Type B pancreatic cell (in vitro differentiated cells): ENCODE measurements at regions not wholly inside any gene's neighbourhood (a gene's known extent, or its start where the extent isn't known, plus 50 kb on each side); places are given as distances from the start of the nearest gene placed in this dataset.

ENCODE experiments used
- DNase-seq: peaks from one replicate; pipeline ENCODE4 v3.0.0; 2021; ENCODE audit warnings: mixed read lengths; ENCODE audit not compliant: unreplicated experiment; ENCODE audit errors: extremely low spot score
- H3K27ac Mint-ChIP-seq: 2 replicates; pipeline ENCODE4 v1.8.0; 2021; ENCODE audit warnings: mild to moderate bottlenecking, mixed read lengths
- H3K27me3 Mint-ChIP-seq: 2 replicates; pipeline ENCODE4 v1.8.0; 2021; ENCODE audit warnings: mixed read lengths
- H3K36me3 Mint-ChIP-seq: 2 replicates; pipeline ENCODE4 v1.8.0; 2021; ENCODE audit warnings: mixed read lengths
- H3K4me1 Mint-ChIP-seq: one replicate; pipeline ENCODE4 v1.8.0; 2021; ENCODE audit warnings: mixed read lengths; ENCODE audit not compliant: unreplicated experiment
- H3K4me3 Mint-ChIP-seq: 2 replicates; pipeline ENCODE4 v1.8.0; 2021; ENCODE audit warnings: mild to moderate bottlenecking, mixed read lengths
- H3K9me3 Mint-ChIP-seq: 2 replicates; pipeline ENCODE4 v1.8.0; 2021; ENCODE audit warnings: mixed read lengths
- TF ChIP-seq, protein P1 (sequence below): fragments of 200-600 bp; sonication (generic); conservative IDR thresholded peaks from 2 replicates; pipeline ENCODE4 v1.5.0; 2021; ENCODE audit warnings: antibody characterized with exemption, mild to moderate bottlenecking

DNA sequence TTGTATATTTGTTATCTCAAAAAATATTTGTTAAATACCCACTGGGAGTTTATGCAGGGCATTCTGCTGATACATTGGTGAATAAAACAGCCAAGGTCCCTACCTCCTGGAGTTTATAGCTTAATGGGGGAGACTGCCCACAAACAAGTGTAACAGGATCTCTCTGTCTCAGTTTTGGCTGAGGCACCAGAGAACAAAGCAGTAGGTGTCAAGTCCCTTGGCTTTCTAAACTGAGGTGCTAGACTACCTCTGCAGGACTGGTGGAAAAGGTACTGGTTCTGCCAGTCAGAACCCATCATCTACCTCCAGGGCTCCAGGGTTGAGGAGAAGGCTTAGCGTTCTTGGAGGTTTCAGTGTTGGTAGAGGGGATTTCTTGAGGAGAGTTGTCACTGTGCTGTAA is 188.4 kb upstream of the ELL2 start:
- Mint-ChIP-seq H3K4me3 (no peak overlapping the region), H3K27me3 (no peaks in the 10 kb centered on the region), H3K4me1 (peaks cover 6% of the 10 kb centered on the region), H3K36me3 (no peaks in the 10 kb centered on the region), H3K9me3 (no peaks in the 10 kb centered on the region), H3K27ac (no peak overlapping the region)
- TF ChIP-seq, protein P1, sequence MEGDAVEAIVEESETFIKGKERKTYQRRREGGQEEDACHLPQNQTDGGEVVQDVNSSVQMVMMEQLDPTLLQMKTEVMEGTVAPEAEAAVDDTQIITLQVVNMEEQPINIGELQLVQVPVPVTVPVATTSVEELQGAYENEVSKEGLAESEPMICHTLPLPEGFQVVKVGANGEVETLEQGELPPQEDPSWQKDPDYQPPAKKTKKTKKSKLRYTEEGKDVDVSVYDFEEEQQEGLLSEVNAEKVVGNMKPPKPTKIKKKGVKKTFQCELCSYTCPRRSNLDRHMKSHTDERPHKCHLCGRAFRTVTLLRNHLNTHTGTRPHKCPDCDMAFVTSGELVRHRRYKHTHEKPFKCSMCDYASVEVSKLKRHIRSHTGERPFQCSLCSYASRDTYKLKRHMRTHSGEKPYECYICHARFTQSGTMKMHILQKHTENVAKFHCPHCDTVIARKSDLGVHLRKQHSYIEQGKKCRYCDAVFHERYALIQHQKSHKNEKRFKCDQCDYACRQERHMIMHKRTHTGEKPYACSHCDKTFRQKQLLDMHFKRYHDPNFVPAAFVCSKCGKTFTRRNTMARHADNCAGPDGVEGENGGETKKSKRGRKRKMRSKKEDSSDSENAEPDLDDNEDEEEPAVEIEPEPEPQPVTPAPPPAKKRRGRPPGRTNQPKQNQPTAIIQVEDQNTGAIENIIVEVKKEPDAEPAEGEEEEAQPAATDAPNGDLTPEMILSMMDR = no peak
- no peak for DNase-seq

- Mint-ChIP-seq H3K9me3 (no peaks in the 10 kb centered on the region), H3K27me3 (no peaks in the 10 kb centered on the region)
- TF ChIP-seq, protein P1 = no peak
Measured at GRCh38 chr5:96149546-96149945, 187.9 kb upstream of the ELL2 start.

DNA sequence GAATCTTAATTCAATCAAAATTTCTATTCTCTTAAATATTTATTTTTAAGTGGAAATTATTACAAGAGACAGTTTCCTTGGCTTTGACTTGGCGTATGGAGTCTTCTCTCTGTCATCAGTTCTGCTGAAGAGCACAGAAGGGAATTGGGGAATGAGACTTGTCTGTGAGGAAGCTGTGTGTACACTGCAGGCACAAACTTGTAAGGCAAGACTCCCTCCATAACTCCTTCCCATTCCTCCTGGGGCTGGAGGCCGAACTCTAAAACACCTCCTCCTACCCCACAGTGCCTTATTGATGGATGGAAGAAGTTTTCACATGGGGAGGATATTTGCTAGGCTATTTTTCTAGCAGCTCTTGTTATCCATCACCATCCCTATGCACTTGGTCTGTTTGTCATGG is 187.4 kb upstream of the ELL2 start:
- Mint-ChIP-seq H3K36me3 (no peaks in the 10 kb centered on the region), H3K27me3 (no peaks in the 10 kb centered on the region), H3K27ac (no peak overlapping the region), H3K4me1 (peaks cover 6% of the 10 kb centered on the region), H3K9me3 (no peaks in the 10 kb centered on the region), H3K4me3 (no peak overlapping the region)
- TF ChIP-seq, protein P1 = no peak
- DNase-seq = no peak

More at GRCh38 chr5:96149546-96149945, 187.9 kb upstream of the ELL2 start:
- Mint-ChIP-seq H3K4me3 (no peak overlapping the region), H3K27ac (no peak overlapping the region), H3K4me1 (peaks cover 6% of the 10 kb centered on the region), H3K36me3 (no peaks in the 10 kb centered on the region)
- DNase-seq = no peak

GRCh38 chr5:96148376-96148775 is 186.7 kb upstream of the ELL2 start:
- Mint-ChIP-seq H3K9me3 (no peaks in the 10 kb centered on the region), H3K4me1 (peaks cover 6% of the 10 kb centered on the region), H3K36me3 (no peaks in the 10 kb centered on the region), H3K27me3 (no peaks in the 10 kb centered on the region), H3K27ac (no peak overlapping the region), H3K4me3 (no peak overlapping the region)
- DNase-seq = no peak
- TF ChIP-seq, protein P1 = no peak

GRCh38 chr5:96147866-96148265 is 186.2 kb upstream of the ELL2 start:
- Mint-ChIP-seq H3K4me3 (no peak overlapping the region), H3K4me1 (peaks cover 6% of the 10 kb centered on the region), H3K27ac (no peak overlapping the region), H3K9me3 (no peaks in the 10 kb centered on the region), H3K27me3 (no peaks in the 10 kb centered on the region), H3K36me3 (no peaks in the 10 kb centered on the region)
- DNase-seq = no peak
- TF ChIP-seq, protein P1 = no peak

GRCh38 chr5:96146675-96147074 is 185.0 kb upstream of the ELL2 start:
- Mint-ChIP-seq H3K27me3 (no peaks in the 10 kb centered on the region), H3K4me3 (no peak overlapping the region), H3K36me3 (no peaks in the 10 kb centered on the region), H3K9me3 (no peaks in the 10 kb centered on the region), H3K4me1 (peaks cover 6% of the 10 kb centered on the region), H3K27ac (no peak overlapping the region)
- no peak for DNase-seq
- TF ChIP-seq, protein P1 = no peak
